ENCODE measurements at regions not wholly inside any gene's neighbourhood (a gene's known extent, or its start where the extent isn't known, plus 50 kb on each side); places are given as distances from the start of the nearest gene placed in this dataset.

DNA sequence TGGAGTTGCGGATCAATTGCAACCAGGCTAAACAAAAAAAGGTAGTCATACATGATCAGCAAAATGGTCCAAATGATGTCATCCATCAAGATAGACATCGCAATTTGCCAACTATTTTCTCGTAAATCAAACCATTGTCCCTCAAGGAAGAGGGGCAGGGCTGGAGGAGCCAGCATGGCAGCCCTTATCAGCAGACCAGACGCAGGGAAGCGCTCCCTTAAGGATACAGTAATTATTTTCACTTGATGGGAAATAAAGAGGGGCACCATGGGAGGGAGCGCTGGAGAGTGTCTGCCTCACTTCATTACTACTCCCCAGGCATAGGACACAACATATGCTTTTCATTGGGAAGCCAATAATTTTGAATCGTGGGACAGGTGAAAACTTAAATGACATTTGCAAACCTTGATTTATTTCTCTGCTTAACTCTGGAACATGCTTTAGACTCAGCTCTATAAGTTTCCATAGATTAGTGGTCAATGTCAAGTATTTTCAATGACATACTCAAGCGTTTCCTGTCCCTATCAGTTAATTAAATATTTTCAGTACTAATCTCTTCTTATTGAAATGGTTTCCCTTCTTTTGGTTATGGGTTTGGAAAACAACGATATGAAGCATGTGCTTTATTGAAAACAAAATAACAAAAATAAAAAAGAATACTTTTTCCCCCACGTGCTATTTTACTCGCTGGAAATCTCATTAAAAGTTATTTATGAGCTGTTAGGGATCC is 202.4 kb upstream of the HABP2 start:
- Histone ChIP-seq H3K27ac (ENCODE audit: low read depth in 1 of 2, low read length in 2 of 2) (no peak overlapping the region), H3K9ac (ENCODE audit: insufficient read depth, low read length, poor library complexity, severe bottlenecking) (no peak overlapping the region), H3K36me3 (replicated peaks in 1 of 2; ENCODE audit: control insufficient read depth in 1 of 2, insufficient read depth in 2 of 2, low read length in 2 of 2) (no peaks in the 10 kb centered on the region), H3K27me3 (ENCODE audit: control insufficient read depth in 2 of 2, insufficient read depth in 2 of 2, low read length in 2 of 2) (no peaks in the 10 kb centered on the region), H4K20me1 (ENCODE audit: insufficient read depth, low read length) (no peaks in the 10 kb centered on the region), H3K4me3 (replicated peaks in 1 of 3; ENCODE audit: low read depth in 2 of 3, low read length in 3 of 3) (no peak overlapping the region), H3K4me1 (ENCODE audit: control insufficient read depth in 1 of 2, insufficient read depth in 2 of 2, low read length in 2 of 2) (no peaks in the 10 kb centered on the region), H3K9me3 (replicated peaks in 1 of 2; ENCODE audit: control insufficient read depth in 1 of 2, insufficient read depth in 1 of 2, low read length in 2 of 2) (no peaks in the 10 kb centered on the region), H3K79me2 (ENCODE audit: insufficient read depth, low read length) (no peaks in the 10 kb centered on the region), H3K4me2 (replicated peaks; ENCODE audit: extremely low read depth, low read length, poor library complexity, severe bottlenecking) (no peak overlapping the region), H2AFZ (ENCODE audit: insufficient read depth, low read depth, low read length, poor library complexity, severe bottlenecking) (no peak overlapping the region)
- H3K36me3 Mint-ChIP-seq, result no peaks in the 10 kb centered on the region
- H3K27ac Mint-ChIP-seq, result no peak overlapping the region
- no peaks in the 10 kb centered on the region for H3K4me1 Mint-ChIP-seq
- no peak for TF ChIP-seq CTCF (IDR thresholded peaks at IDR 0.05)
- H3K27me3 Mint-ChIP-seq (ENCODE audit: low read depth in 3 of 3), result peaks cover 2 to 8% (median 7%) of the 10 kb centered on the region in 3 donors
- WGBS (ENCODE audit: insufficient coverage), result 100% methylated on average over 1 of the region's 11 CpGs
- DNase-seq, result no peak
- peaks cover 0 to 3% (median 0%) of the 10 kb centered on the region in 7 donors for H3K9me3 Mint-ChIP-seq
- intact Hi-C loops (cut with micrococcal nuclease), result no loop called here
- H3K4me3 Mint-ChIP-seq, result no peak overlapping the region

GRCh38 chr10:113354711-113355110 is 198.1 kb upstream of the HABP2 start:
- no peak overlapping the region for H3K4me3 Mint-ChIP-seq
- Histone ChIP-seq H3K79me2 (ENCODE audit: insufficient read depth, low read length) (no peaks in the 10 kb centered on the region), H2AFZ (ENCODE audit: insufficient read depth, low read depth, low read length, poor library complexity, severe bottlenecking) (no peak overlapping the region), H3K36me3 (replicated peaks in 1 of 2; ENCODE audit: control insufficient read depth in 1 of 2, insufficient read depth in 2 of 2, low read length in 2 of 2) (no peaks in the 10 kb centered on the region), H3K9ac (ENCODE audit: insufficient read depth, low read length, poor library complexity, severe bottlenecking) (no peak overlapping the region), H3K9me3 (replicated peaks in 1 of 2; ENCODE audit: control insufficient read depth in 1 of 2, insufficient read depth in 1 of 2, low read length in 2 of 2) (no peaks in the 10 kb centered on the region), H3K4me1 (ENCODE audit: control insufficient read depth in 1 of 2, insufficient read depth in 2 of 2, low read length in 2 of 2) (no peaks in the 10 kb centered on the region), H3K27me3 (ENCODE audit: control insufficient read depth in 2 of 2, insufficient read depth in 2 of 2, low read length in 2 of 2) (no peaks in the 10 kb centered on the region), H3K27ac (ENCODE audit: low read depth in 1 of 2, low read length in 2 of 2) (no peak overlapping the region), H3K4me2 (replicated peaks; ENCODE audit: extremely low read depth, low read length, poor library complexity, severe bottlenecking) (no peak overlapping the region), H3K4me3 (replicated peaks in 1 of 3; ENCODE audit: low read depth in 2 of 3, low read length in 3 of 3) (no peak overlapping the region), H4K20me1 (ENCODE audit: insufficient read depth, low read length) (no peaks in the 10 kb centered on the region)
- no peak for TF ChIP-seq CTCF (IDR thresholded peaks at IDR 0.05)
- H3K9me3 Mint-ChIP-seq, result peaks cover 0 to 2% (median 0%) of the 10 kb centered on the region in 7 donors
- no peak overlapping the region for H3K27ac Mint-ChIP-seq
- intact Hi-C loops (cut with micrococcal nuclease), result no loop called here
- H3K36me3 Mint-ChIP-seq, result no peaks in the 10 kb centered on the region
- no CpG with 5 or more reads among the region's 3 CpGs for WGBS (ENCODE audit: insufficient coverage)
- H3K27me3 Mint-ChIP-seq (ENCODE audit: low read depth in 3 of 3), result peaks cover 2 to 5% (median 4%) of the 10 kb centered on the region in 3 donors
- no peak for DNase-seq
- H3K4me1 Mint-ChIP-seq, result no peaks in the 10 kb centered on the region

All from CD14-positive monocyte (primary cell).